ENCODE measurements at regions not wholly inside any gene's neighbourhood (a gene's known extent, or its start where the extent isn't known, plus 50 kb on each side); places are given as distances from the start of the nearest gene placed in this dataset.
"Not testable (repeated sequence)": the region's sequence is repeated elsewhere in the genome, so short reads cannot be mapped to it uniquely, and the experiment has no call there.

- TF ChIP-seq, protein P1, sequence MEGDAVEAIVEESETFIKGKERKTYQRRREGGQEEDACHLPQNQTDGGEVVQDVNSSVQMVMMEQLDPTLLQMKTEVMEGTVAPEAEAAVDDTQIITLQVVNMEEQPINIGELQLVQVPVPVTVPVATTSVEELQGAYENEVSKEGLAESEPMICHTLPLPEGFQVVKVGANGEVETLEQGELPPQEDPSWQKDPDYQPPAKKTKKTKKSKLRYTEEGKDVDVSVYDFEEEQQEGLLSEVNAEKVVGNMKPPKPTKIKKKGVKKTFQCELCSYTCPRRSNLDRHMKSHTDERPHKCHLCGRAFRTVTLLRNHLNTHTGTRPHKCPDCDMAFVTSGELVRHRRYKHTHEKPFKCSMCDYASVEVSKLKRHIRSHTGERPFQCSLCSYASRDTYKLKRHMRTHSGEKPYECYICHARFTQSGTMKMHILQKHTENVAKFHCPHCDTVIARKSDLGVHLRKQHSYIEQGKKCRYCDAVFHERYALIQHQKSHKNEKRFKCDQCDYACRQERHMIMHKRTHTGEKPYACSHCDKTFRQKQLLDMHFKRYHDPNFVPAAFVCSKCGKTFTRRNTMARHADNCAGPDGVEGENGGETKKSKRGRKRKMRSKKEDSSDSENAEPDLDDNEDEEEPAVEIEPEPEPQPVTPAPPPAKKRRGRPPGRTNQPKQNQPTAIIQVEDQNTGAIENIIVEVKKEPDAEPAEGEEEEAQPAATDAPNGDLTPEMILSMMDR (IDR thresholded peaks at IDR 0.05; ENCODE audit: low read depth, low read length, missing control alignments), result no peak
- H3K4me3 ChIP-seq (ENCODE audit: low read depth, low read length), result no peak overlapping the region
- in situ Hi-C loops (cut with HindIII; ENCODE audit: low sequenced_read_pairs), result no loop called here
- no peak for DNase-seq (ENCODE audit: low read depth)
These were observed 318.8 kb upstream of the PPARGC1A start for GRCh38 chr4:24208691-24209090.

GRCh38 chr4:24204708-24205107 is 314.9 kb upstream of the PPARGC1A start:
- in situ Hi-C loops (cut with HindIII; ENCODE audit: low sequenced_read_pairs); H3K4me3 ChIP-seq (ENCODE audit: low read depth, low read length); DNase-seq (ENCODE audit: low read depth): not testable (repeated sequence)

- DNase-seq (ENCODE audit: low read depth), result no peak
- in situ Hi-C loops (cut with HindIII; ENCODE audit: low sequenced_read_pairs), result no loop called here
- H3K4me3 ChIP-seq (ENCODE audit: low read depth, low read length), result no peak overlapping the region
- TF ChIP-seq, protein P1 (IDR thresholded peaks at IDR 0.05; ENCODE audit: low read depth, low read length, missing control alignments), result no peak
These were observed 314.1 kb upstream of the PPARGC1A start for GRCh38 chr4:24203926-24204325.

- H3K4me3 ChIP-seq (ENCODE audit: low read depth, low read length), result no peak overlapping the region
- TF ChIP-seq, protein P1 (IDR thresholded peaks at IDR 0.05; ENCODE audit: low read depth, low read length, missing control alignments), result no peak
- in situ Hi-C loops (cut with HindIII; ENCODE audit: low sequenced_read_pairs), result no loop called here
- DNase-seq (ENCODE audit: low read depth), result no peak
These were observed 312.7 kb upstream of the PPARGC1A start for GRCh38 chr4:24202579-24202978.

- no peak overlapping the region for H3K4me3 ChIP-seq (ENCODE audit: low read depth, low read length)
- TF ChIP-seq, protein P1 (IDR thresholded peaks at IDR 0.05; ENCODE audit: low read depth, low read length, missing control alignments), result no peak
- no peak for DNase-seq (ENCODE audit: low read depth)
- in situ Hi-C loops (cut with HindIII; ENCODE audit: low sequenced_read_pairs), result no loop called here
These were observed 308.1 kb upstream of the PPARGC1A start for GRCh38 chr4:24197955-24198354.

GRCh38 chr4:24196785-24197184 is 306.9 kb upstream of the PPARGC1A start:
- DNase-seq (ENCODE audit: low read depth), result no peak
- TF ChIP-seq, protein P1 (IDR thresholded peaks at IDR 0.05; ENCODE audit: low read depth, low read length, missing control alignments), result no peak
- in situ Hi-C loops (cut with HindIII; ENCODE audit: low sequenced_read_pairs), result no loop called here
- no peak overlapping the region for H3K4me3 ChIP-seq (ENCODE audit: low read depth, low read length)

GRCh38 chr4:24195991-24196736 is 306.3 kb upstream of the PPARGC1A start:
- DNase-seq (ENCODE audit: low read depth), result no peak
- TF ChIP-seq, protein P1 (IDR thresholded peaks at IDR 0.05; ENCODE audit: low read depth, low read length, missing control alignments), result peak; percentile 16
- in situ Hi-C loops (cut with HindIII; ENCODE audit: low sequenced_read_pairs), result no loop called here
- H3K4me3 ChIP-seq (ENCODE audit: low read depth, low read length), result no peak overlapping the region
